Gastroesophageal sphincter (tissue), 4 donors: ENCODE measurements at regions not wholly inside any gene's neighbourhood (a gene's known extent, or its start where the extent isn't known, plus 50 kb on each side); places are given as distances from the start of the nearest gene placed in this dataset.

Experiments used
- ATAC-seq: fragments of 150-250 bp; one replicate; pipeline ENCODE4 v1.9.1; 2016; ENCODE audit warnings: mild to moderate bottlenecking, moderate library complexity
- H3K27ac ChIP-seq, 4 donors: fragments of 200-600 bp; sonication (generic) in 3 of 4; 1 replicate in 3 of 4; 2 replicates in 1 of 4; pipeline ENCODE4 v1.5.1; 2016 to 2019
- H3K27me3 ChIP-seq: fragments of 200-600 bp; sonication (generic); one replicate; pipeline ENCODE4 v1.5.1; 2019
- H3K36me3 ChIP-seq, 2 donors: fragments of 200-600 bp; sonication (generic); one replicate each; pipeline ENCODE4 v1.5.1; 2019; ENCODE audit warnings: control low read depth in 1 of 2
- H3K4me1 ChIP-seq, 3 donors: fragments of 200-600 bp; sonication (generic); 1 replicate in 2 of 3; 2 replicates in 1 of 3; pipeline ENCODE4 v1.5.1; 2016 to 2019; ENCODE audit warnings: control low read depth in 2 of 3
- H3K4me3 ChIP-seq, 2 donors: fragments of 200-600 bp; sonication (generic); one replicate each; pipeline ENCODE4 v1.5.1; 2019; ENCODE audit warnings: mild to moderate bottlenecking in 1 of 2, moderate library complexity in 1 of 2
- H3K9me3 ChIP-seq, 3 donors: fragments of 200-600 bp; sonication (generic); one replicate each; pipeline ENCODE4 v1.5.1; 2017 to 2019; ENCODE audit warnings: control low read depth in 2 of 3
- EP300 ChIP-seq: sonication (generic); formaldehyde crosslinking; IDR thresholded peaks from one replicate; pipeline ENCODE4 v1.6.1; 2017; ENCODE audit warnings: antibody characterized with exemption, mild to moderate bottlenecking
- POLR2A ChIP-seq, 2 donors: fragments of 450-650 bp; IDR thresholded peaks; one replicate each; pipeline ENCODE4 v1.6.1; 2017; ENCODE audit warnings: antibody characterized with exemption in 2 of 2, mild to moderate bottlenecking in 2 of 2, moderate library complexity in 1 of 2
- POLR2AphosphoS5 ChIP-seq: sonication (generic); formaldehyde crosslinking; IDR thresholded peaks from one replicate; pipeline ENCODE4 v1.6.1; 2017; ENCODE audit warnings: antibody characterized with exemption
- WGBS, 2 donors: methylation state at CpG; one replicate each; pipeline ENCODE4 v1.1.5; 2018; ENCODE audit warnings: low coverage in 1 of 2; 5-methylcytosine and 5-hydroxymethylcytosine counted together
- TF ChIP-seq, protein P1 (sequence below), 4 experiments: fragments of 200-600 bp in 2 of 4; fragments of 450-650 bp in 2 of 4; sonication (generic) in 1 of 4; IDR thresholded peaks; one replicate each; pipeline ENCODE4 v1.5.1; 2017 to 2019; ENCODE audit warnings: antibody characterized with exemption in 4 of 4, mild to moderate bottlenecking in 2 of 4, moderate library complexity in 2 of 4

DNA sequence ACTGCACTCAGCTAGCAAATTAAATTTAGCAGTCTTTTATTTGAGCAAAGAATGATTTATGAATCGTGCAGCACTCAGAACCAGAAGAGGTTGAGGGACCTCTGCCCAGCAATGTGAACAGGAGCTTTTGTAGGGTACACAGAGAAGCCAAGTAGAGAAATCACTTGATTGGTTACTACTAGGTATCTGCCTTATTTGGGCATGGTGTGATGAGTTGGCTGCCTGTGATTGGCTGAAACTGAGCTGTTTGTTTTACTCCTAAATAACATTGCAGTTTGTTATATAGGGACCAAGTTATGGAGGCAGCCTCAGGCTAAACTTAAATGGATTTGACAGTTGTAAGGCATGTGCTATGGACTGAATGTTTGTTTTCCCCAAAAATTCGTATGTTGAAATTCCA is 122.5 kb downstream of the RDH14 start:
- no peak overlapping the region for H3K27ac ChIP-seq
- TF ChIP-seq, protein P1, sequence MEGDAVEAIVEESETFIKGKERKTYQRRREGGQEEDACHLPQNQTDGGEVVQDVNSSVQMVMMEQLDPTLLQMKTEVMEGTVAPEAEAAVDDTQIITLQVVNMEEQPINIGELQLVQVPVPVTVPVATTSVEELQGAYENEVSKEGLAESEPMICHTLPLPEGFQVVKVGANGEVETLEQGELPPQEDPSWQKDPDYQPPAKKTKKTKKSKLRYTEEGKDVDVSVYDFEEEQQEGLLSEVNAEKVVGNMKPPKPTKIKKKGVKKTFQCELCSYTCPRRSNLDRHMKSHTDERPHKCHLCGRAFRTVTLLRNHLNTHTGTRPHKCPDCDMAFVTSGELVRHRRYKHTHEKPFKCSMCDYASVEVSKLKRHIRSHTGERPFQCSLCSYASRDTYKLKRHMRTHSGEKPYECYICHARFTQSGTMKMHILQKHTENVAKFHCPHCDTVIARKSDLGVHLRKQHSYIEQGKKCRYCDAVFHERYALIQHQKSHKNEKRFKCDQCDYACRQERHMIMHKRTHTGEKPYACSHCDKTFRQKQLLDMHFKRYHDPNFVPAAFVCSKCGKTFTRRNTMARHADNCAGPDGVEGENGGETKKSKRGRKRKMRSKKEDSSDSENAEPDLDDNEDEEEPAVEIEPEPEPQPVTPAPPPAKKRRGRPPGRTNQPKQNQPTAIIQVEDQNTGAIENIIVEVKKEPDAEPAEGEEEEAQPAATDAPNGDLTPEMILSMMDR (IDR thresholded peaks at IDR 0.05): no peak
- TF ChIP-seq EP300: no peak
- TF ChIP-seq POLR2AphosphoS5: no peak
- TF ChIP-seq POLR2A (IDR thresholded peaks at IDR 0.05): no peak
- H3K4me1 ChIP-seq: peaks cover 9 to 44% (median 18%) of the 10 kb centered on the region in 3 donors
- no peaks in the 10 kb centered on the region for H3K9me3 ChIP-seq
- H3K27me3 ChIP-seq: no peaks in the 10 kb centered on the region
- 88 to 95% methylated on average over 1 to 2 of the region's 2 CpGs for WGBS, 2 donors
- H3K36me3 ChIP-seq: no peaks in the 10 kb centered on the region
- H3K4me3 ChIP-seq: no peak overlapping the region
- no peak for ATAC-seq

DNA sequence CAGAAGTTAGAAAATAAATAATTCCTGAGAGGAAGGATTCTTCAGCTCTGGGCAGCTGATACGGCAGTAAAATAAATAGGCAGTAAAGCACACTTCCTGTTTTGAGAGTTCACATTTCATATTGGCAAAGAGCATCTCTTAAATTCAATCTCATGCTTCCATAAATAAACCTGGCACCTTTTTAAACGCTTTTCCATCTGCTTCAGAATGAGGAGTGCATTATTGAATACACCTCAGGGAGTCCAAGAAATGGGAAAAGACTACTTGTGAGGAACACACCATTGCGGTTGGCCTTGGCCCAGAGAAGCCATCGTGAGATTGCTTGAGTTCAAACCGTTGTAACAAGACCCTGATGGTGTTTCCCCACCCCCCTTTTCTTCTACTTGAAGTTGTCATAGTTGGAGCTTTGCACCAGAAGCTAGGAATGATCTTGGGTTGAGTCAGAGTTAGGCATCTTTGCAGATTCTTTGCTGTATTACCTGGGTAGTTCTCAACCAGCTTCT is 123.9 kb downstream of the RDH14 start:
- ATAC-seq: no peak
- peaks cover 16 to 57% (median 27%) of the 10 kb centered on the region in 3 donors for H3K4me1 ChIP-seq
- H3K9me3 ChIP-seq: no peaks in the 10 kb centered on the region
- TF ChIP-seq EP300 (no peak), POLR2A (IDR thresholded peaks at IDR 0.05) (no peak), POLR2AphosphoS5 (no peak)
- TF ChIP-seq, protein P1 (IDR thresholded peaks at IDR 0.05): no peak
- H3K27me3 ChIP-seq: no peaks in the 10 kb centered on the region
- WGBS, 2 donors: 38 to 44% methylated on average over 5 of the region's 5 CpGs
- no peaks in the 10 kb centered on the region for H3K36me3 ChIP-seq
- no peak overlapping the region for H3K4me3 ChIP-seq
- peak overlapping the region in 3 of 4 donors; percentile 32 to 43 (median 43) for H3K27ac ChIP-seq

DNA sequence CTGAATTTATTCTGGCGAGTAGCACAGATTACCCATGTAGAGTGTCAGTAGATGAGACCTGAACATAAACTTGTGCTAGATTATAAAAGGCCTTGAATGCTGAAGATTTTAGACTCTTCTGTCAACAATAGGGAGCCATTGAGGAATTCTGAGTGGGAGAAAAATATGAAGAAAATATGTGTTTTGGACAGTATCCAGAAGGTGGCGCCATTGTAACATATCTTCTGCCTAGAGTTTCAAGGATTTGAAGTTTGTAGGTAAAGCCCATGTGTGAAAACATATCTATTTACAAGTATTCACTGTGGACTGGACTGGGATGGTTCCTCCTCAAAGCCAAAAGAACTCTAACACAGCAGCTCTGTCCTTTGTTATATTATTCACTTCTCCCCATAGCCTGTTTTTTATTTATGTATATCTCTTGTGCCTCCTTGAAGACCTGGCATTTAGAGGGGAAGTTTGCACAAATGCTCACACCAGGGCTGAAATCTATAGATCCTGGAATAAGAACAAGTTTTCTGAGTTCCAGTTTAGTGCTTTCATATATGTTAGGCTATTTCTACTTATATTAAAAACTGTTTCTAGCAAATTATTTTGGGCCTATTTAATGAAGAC is 124.9 kb downstream of the RDH14 start:
- no peak for ATAC-seq
- no peak overlapping the region for H3K4me3 ChIP-seq
- WGBS, 2 donors: 36 to 47% methylated on average over 2 of the region's 2 CpGs
- H3K9me3 ChIP-seq: no peaks in the 10 kb centered on the region
- peaks cover 16 to 58% (median 22%) of the 10 kb centered on the region in 3 donors for H3K4me1 ChIP-seq
- H3K36me3 ChIP-seq: no peaks in the 10 kb centered on the region
- no peak for TF ChIP-seq EP300
- TF ChIP-seq, protein P1 (IDR thresholded peaks at IDR 0.05): peak; percentile 35 to 71 (median 55)
- peak overlapping the region in 3 of 4 donors; percentile 32 to 43 (median 43) for H3K27ac ChIP-seq
- no peaks in the 10 kb centered on the region for H3K27me3 ChIP-seq

DNA sequence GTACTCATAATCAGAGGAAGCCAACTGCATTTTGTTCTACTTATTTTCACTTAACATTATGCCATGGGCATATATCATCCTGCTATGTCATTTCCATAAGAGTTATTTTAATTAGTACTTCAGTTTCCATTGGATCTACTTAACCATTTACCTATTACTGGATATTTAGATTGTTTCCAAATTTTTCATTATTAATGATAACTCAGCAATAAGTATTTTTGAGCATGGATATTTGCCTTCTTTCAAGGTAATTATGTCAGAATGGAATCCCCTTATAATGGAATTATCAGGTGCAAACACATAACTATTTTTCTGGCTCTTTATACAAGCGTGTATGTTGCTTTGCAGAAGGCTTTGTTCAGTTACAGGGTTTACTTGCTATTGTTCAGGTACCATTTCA is 126.6 kb downstream of the RDH14 start:
- 100% methylated on average over 1 of the region's 1 CpG; no CpG with 5 or more reads in 1 of the 2 donors for WGBS, 2 donors
- no peak overlapping the region for H3K4me3 ChIP-seq
- ATAC-seq: no peak
- no peaks in the 10 kb centered on the region for H3K36me3 ChIP-seq
- peak overlapping the region in 3 of 4 donors; percentile 78 to 89 (median 79) for H3K27ac ChIP-seq
- no peaks in the 10 kb centered on the region for H3K27me3 ChIP-seq
- H3K4me1 ChIP-seq: peaks cover 14 to 54% (median 16%) of the 10 kb centered on the region in 3 donors
- H3K9me3 ChIP-seq: no peaks in the 10 kb centered on the region
- TF ChIP-seq, protein P1 (IDR thresholded peaks at IDR 0.05): no peak
- TF ChIP-seq POLR2AphosphoS5 (no peak), EP300 (no peak), POLR2A (IDR thresholded peaks at IDR 0.05) (no peak)

DNA sequence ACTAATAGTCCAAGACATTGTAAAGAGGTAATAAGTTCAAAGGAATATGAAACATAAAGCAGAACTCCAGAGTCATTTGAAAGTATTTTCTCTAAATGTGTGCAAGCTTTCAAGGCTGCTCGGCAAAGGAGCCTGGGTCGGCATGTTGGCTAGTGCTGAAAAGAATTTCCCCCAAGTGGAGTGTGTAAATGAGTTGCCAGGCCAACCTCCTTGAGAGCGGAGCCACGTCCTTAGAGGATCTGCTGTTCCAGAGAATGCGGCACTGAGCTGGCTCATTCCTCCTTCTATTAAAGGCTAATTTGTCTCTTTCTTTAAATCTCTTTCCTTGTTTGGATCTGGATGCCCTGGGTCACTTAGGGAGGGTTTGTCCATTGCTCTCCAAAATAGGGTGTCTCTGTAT is 127.5 kb downstream of the RDH14 start:
- no peaks in the 10 kb centered on the region for H3K36me3 ChIP-seq
- no peaks in the 10 kb centered on the region for H3K27me3 ChIP-seq
- H3K4me3 ChIP-seq: no peak overlapping the region
- WGBS, 2 donors: 14 to 23% methylated on average over 5 of the region's 5 CpGs
- H3K27ac ChIP-seq: peak overlapping the region; percentile 78 to 89 (median 78)
- H3K9me3 ChIP-seq: no peaks in the 10 kb centered on the region
- ATAC-seq: peak; percentile 87
- no peak for TF ChIP-seq POLR2A (IDR thresholded peaks at IDR 0.05)
- TF ChIP-seq, protein P1 (IDR thresholded peaks at IDR 0.05): no peak
- peak; percentile 46 for TF ChIP-seq POLR2AphosphoS5
- H3K4me1 ChIP-seq: peaks cover 14 to 54% (median 16%) of the 10 kb centered on the region in 3 donors
